PC-9 (cell line): ENCODE measurements at regions not wholly inside any gene's neighbourhood (a gene's known extent, or its start where the extent isn't known, plus 50 kb on each side); places are given as distances from the start of the nearest gene placed in this dataset.

Source experiments
- BruUV-seq: library from RNA; stranded (reverse); fragments of 400-500 nt; replicated peaks from 2 replicates; lab custom pipeline; 2021; lab: Mats Ljungman, UMichigan
- CTCF ChIA-PET: fragments of 300-600 bp; sonication (Branson Sonifier 250); formaldehyde crosslinking; loops from one replicate; lab custom pipeline; 2022; ENCODE audit warnings: antibody characterized with exemption; lab: Charles Lee
- POLR2A ChIA-PET: fragments of 300-600 bp; sonication (Branson Sonifier 250); formaldehyde crosslinking; loops from one replicate; lab custom pipeline; 2022; ENCODE audit warnings: antibody characterized with exemption; ENCODE audit not compliant: unreplicated experiment; lab: Charles Lee
- DNase-seq, 2 experiments: peaks; one replicate each; pipeline versions ENCODE4 v3.0.0 to v3.0.0-alpha.2; 2015 to 2022; ENCODE audit warnings: mixed read lengths in 1 of 2
- H2AFZ ChIP-seq: fragments of 200-600 bp; sonication (generic); 2 replicates; pipeline ENCODE4 v1.8.1; 2017; ENCODE audit warnings: antibody characterized with exemption
- H3F3A ChIP-seq: fragments of 200-600 bp; sonication (generic); 2 replicates; pipeline ENCODE4 v1.8.1; 2017; ENCODE audit warnings: antibody characterized with exemption, mild to moderate bottlenecking, low read depth; ENCODE audit not compliant: insufficient read depth
- H3K27ac ChIP-seq: fragments of 200-600 bp; sonication (generic); 2 replicates; pipeline ENCODE4 v1.6.1; 2016; ENCODE audit warnings: mixed run types
- H3K27me3 ChIP-seq: fragments of 200-600 bp; sonication (generic); 2 replicates; pipeline ENCODE4 v1.6.1; 2016; ENCODE audit warnings: low read depth, mixed run types; ENCODE audit not compliant: insufficient read depth
- H3K36me3 ChIP-seq: fragments of 200-600 bp; sonication (generic); 2 replicates; pipeline ENCODE4 v1.6.1; 2016; ENCODE audit warnings: low read depth, mixed run types
- H3K4me1 ChIP-seq: fragments of 200-600 bp; sonication (generic); replicated peaks from 2 replicates; pipeline ENCODE4 v1.6.1; 2016; ENCODE audit warnings: mixed run types; ENCODE audit not compliant: insufficient read depth
- H3K4me2 ChIP-seq: fragments of 200-600 bp; sonication (generic); 2 replicates; pipeline ENCODE4 v1.6.1; 2017; ENCODE audit warnings: mixed run types
- H3K4me3 ChIP-seq: fragments of 200-600 bp; sonication (generic); 2 replicates; pipeline ENCODE4 v1.6.1; 2016; ENCODE audit warnings: mixed run types
- H3K79me2 ChIP-seq: fragments of 200-600 bp; sonication (generic); 2 replicates; pipeline ENCODE4 v1.6.1; 2017; ENCODE audit warnings: low read depth, mixed run types
- H3K9me2 ChIP-seq: fragments of 200-600 bp; sonication (generic); 2 replicates; pipeline ENCODE4 v1.8.1; 2017; ENCODE audit warnings: mild to moderate bottlenecking; ENCODE audit not compliant: insufficient read depth
- H3K9me3 ChIP-seq: fragments of 200-600 bp; sonication (generic); 2 replicates; pipeline ENCODE4 v1.8.1; 2016; ENCODE audit warnings: low read depth; ENCODE audit not compliant: insufficient read depth
- H4K20me1 ChIP-seq: fragments of 200-600 bp; sonication (generic); 2 replicates; pipeline ENCODE4 v1.8.1; 2017; ENCODE audit not compliant: insufficient read depth
- EZH2 ChIP-seq: fragments of 200-600 bp; sonication (generic); IDR thresholded peaks from 2 replicates; pipeline ENCODE4 v1.8.0; 2017; ENCODE audit warnings: antibody characterized with exemption, low read depth
- intact Hi-C: fragments of 100-400 bp; cut with micrococcal nuclease; formaldehyde crosslinking; loops from one replicate; pipeline ENCODE4 v1.10.0; 2022; ENCODE audit not compliant: unreplicated experiment
- TF ChIP-seq, protein P1 (sequence below): fragments of 200-600 bp; sonication (generic); conservative IDR thresholded peaks from 2 replicates; pipeline ENCODE4 v1.6.1; 2017; ENCODE audit warnings: mixed run types, antibody characterized with exemption, mild to moderate bottlenecking, moderate library complexity

DNA sequence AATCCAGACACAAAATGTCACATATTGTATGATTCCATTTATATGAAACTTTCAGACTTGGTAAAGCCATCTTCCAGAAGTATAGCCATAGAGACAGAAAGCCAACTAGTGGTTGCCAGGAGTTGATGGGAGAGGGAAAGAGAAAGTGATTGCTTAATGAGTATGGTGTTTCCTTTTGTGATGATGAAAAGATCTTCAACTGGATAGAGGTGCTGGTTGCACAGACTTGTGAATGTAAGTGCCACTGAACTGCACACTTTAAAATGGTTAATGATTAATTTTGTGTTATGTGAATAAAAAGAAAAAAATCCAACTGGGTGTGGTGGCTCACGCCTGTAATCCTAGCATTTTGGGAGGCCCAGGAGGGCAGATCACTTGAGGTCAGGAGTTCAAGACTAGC is 135.3 kb upstream of the SLC1A4 start:
- BruUV-seq, result no TSS peak
- ChIA-PET POLR2A (no interaction called here), CTCF (no interaction called here)
- Histone ChIP-seq H3K27me3 (no peaks in the 10 kb centered on the region), H3K4me2 (no peak overlapping the region), H3K79me2 (no peaks in the 10 kb centered on the region), H3F3A (peaks cover 12% of the 10 kb centered on the region; the same call in 1 of the 2 replicates), H3K4me1 (peaks cover 29% of the 10 kb centered on the region), H2AFZ (no peak overlapping the region), H3K9me2 (no peaks in the 10 kb centered on the region), H3K27ac (no peak overlapping the region), H3K4me3 (no peak overlapping the region), H3K9me3 (no peaks in the 10 kb centered on the region), H3K36me3 (no peaks in the 10 kb centered on the region), H4K20me1 (no peaks in the 10 kb centered on the region)
- TF ChIP-seq, protein P1, sequence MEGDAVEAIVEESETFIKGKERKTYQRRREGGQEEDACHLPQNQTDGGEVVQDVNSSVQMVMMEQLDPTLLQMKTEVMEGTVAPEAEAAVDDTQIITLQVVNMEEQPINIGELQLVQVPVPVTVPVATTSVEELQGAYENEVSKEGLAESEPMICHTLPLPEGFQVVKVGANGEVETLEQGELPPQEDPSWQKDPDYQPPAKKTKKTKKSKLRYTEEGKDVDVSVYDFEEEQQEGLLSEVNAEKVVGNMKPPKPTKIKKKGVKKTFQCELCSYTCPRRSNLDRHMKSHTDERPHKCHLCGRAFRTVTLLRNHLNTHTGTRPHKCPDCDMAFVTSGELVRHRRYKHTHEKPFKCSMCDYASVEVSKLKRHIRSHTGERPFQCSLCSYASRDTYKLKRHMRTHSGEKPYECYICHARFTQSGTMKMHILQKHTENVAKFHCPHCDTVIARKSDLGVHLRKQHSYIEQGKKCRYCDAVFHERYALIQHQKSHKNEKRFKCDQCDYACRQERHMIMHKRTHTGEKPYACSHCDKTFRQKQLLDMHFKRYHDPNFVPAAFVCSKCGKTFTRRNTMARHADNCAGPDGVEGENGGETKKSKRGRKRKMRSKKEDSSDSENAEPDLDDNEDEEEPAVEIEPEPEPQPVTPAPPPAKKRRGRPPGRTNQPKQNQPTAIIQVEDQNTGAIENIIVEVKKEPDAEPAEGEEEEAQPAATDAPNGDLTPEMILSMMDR, result no peak
- no peak for TF ChIP-seq EZH2
- intact Hi-C loops, result no loop called here
- DNase-seq, result no peak

DNA sequence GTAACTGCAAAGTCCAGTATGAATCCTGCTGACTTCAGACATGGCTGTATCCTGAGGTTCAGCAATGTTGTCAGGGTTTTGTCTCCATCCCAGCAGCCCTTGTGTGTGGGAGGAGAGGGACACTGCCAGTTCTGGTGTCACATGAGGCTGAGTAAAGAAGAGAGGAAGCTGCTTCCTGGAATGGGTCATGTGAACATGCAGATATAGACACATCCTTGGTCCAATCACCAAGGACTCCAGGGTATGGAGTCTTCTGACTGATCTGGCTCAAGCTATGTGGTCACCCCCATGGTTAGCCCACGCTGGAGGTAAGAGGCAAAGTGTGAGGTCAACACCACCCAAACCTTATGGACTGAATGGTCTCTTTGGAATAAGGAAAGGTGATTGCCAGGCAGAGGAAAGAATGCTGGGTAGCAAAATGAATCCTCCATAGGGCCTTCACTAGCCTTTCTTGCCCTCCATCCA is 134.4 kb upstream of the SLC1A4 start:
- no peak overlapping the region for H2AFZ ChIP-seq

DNA sequence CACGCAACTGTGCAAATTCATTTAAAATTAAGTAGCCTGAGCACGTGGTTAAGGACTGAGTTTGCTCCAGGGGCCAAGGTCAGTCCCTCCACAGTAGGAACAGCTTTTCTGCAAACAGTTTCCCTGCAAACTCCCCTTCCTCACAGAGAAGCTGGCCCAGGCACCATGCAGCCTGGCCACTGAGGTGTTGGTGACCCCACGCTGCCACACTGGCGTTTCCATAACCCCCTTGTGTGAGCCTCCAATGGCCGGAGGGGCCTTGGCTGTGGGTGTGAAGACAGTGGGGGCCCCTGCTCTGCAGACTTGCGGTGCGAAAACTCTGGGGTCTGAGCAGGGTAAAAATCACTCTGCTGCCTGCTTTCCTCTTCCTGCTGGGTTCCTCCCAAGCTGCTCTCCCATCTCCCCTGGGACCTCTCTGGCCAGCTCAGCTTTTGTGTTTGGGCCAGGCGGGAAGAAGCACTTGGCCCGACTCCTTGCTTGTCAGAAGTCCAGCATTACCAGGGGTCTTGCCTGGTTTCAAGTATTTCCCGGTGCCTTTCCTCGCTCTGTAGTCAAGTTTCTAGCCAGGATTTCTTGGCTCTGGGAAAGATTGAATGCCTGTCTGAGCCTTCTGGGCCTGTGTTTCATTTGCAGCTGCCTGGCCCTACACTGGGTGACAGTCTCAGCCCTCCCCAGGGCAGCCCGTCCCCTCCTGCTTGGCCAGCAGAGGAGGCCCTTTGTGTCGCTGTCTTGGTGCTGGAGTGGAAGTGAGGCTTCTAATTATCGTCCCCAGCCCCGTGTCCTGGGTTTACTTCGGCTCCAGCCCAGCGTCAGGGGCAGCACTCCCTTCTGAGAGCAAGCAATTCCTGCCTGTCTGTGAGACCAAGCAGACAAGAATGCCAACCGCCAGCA is 131.4 kb upstream of the SLC1A4 start:
- H3K4me2 ChIP-seq, result peak overlapping the region; percentile 71
- H3K4me3 ChIP-seq, result no peak overlapping the region
- no peaks in the 10 kb centered on the region for H3K79me2 ChIP-seq
- no peaks in the 10 kb centered on the region for H3K9me2 ChIP-seq
- H4K20me1 ChIP-seq, result no peaks in the 10 kb centered on the region
- no peak for TF ChIP-seq EZH2
- TF ChIP-seq, protein P1, result no peak
- peaks cover 44% of the 10 kb centered on the region for H3K4me1 ChIP-seq
- peak overlapping the region; percentile 74; the same call in 1 of the 2 replicates for H2AFZ ChIP-seq
- ChIA-PET CTCF (interaction anchor here (1.3 kb wide), 1 partner anchor 7 kb away, joined by 4 read pairs; no protein-coding TSS in a partner anchor), POLR2A (interaction anchor here (0.6 kb wide), 2 partner anchors 111 to 200 kb away, joined by 4 to 7 read pairs; no protein-coding TSS in a partner anchor)
- peaks cover 34% of the 10 kb centered on the region for H3F3A ChIP-seq
- no peaks in the 10 kb centered on the region for H3K27me3 ChIP-seq
- no peaks in the 10 kb centered on the region for H3K9me3 ChIP-seq
- BruUV-seq, result no TSS peak
- no peaks in the 10 kb centered on the region for H3K36me3 ChIP-seq
- peak overlapping the region; percentile 86 for H3K27ac ChIP-seq
- no peak for DNase-seq
- intact Hi-C loops, result loop anchor here (2.0 kb wide), 1 partner anchor 19 kb away; no protein-coding TSS in a partner anchor

More for the DNA sequence above, 134.4 kb upstream of the SLC1A4 start:
- peaks cover 36% of the 10 kb centered on the region for H3K4me1 ChIP-seq
- CTCF ChIA-PET, result no interaction called here
- TF ChIP-seq, protein P1, result no peak
- TF ChIP-seq EZH2, result no peak
- DNase-seq, result no peak
- no TSS peak for BruUV-seq
- H3K4me2 ChIP-seq, result no peak overlapping the region
- H3K27ac ChIP-seq, result no peak overlapping the region
- no peaks in the 10 kb centered on the region for H4K20me1 ChIP-seq
- intact Hi-C loops, result no loop called here
- no peaks in the 10 kb centered on the region for H3K79me2 ChIP-seq
- H3K27me3 ChIP-seq, result no peaks in the 10 kb centered on the region
- H3K9me3 ChIP-seq, result no peaks in the 10 kb centered on the region
- peaks cover 20% of the 10 kb centered on the region for H3F3A ChIP-seq
- H3K36me3 ChIP-seq, result no peaks in the 10 kb centered on the region
- POLR2A ChIA-PET, result no interaction called here
- no peaks in the 10 kb centered on the region for H3K9me2 ChIP-seq
- H3K4me3 ChIP-seq, result no peak overlapping the region
